ENCODE measurements at regions not wholly inside any gene's neighbourhood (a gene's known extent, or its start where the extent isn't known, plus 50 kb on each side); places are given as distances from the start of the nearest gene placed in this dataset.

DNA sequence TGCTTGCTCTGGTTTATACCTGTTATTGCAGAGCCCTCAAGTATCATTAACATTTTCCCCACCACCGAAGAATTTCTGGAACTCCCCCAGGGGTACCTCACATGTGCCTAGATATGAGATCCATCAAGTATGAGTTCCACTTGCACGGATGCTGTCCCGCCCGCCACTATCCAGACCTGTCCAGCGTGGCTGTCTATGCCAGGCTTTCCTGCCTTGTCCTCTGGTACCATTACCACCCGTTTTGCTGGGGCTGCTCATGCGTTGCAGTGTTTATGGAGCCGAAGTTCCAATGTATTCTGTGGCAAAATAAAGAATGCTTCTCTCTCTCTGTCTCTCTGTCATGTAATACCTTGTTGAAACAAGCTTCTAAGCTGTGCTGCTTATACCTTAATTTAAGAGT, 543.5 kb upstream of the PTBP2 start:
- TF ChIP-seq, protein P1, sequence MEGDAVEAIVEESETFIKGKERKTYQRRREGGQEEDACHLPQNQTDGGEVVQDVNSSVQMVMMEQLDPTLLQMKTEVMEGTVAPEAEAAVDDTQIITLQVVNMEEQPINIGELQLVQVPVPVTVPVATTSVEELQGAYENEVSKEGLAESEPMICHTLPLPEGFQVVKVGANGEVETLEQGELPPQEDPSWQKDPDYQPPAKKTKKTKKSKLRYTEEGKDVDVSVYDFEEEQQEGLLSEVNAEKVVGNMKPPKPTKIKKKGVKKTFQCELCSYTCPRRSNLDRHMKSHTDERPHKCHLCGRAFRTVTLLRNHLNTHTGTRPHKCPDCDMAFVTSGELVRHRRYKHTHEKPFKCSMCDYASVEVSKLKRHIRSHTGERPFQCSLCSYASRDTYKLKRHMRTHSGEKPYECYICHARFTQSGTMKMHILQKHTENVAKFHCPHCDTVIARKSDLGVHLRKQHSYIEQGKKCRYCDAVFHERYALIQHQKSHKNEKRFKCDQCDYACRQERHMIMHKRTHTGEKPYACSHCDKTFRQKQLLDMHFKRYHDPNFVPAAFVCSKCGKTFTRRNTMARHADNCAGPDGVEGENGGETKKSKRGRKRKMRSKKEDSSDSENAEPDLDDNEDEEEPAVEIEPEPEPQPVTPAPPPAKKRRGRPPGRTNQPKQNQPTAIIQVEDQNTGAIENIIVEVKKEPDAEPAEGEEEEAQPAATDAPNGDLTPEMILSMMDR (IDR thresholded peaks at IDR 0.05; ENCODE audit: extremely low read depth in 1 of 2, insufficient read depth in 1 of 2, low read depth in 1 of 2, low read length in 2 of 2) = no peak
- TF ChIP-seq POLR2A (IDR thresholded peaks at IDR 0.05; ENCODE audit: low read depth, low read length) (no peak), MYC (IDR thresholded peaks at IDR 0.05; ENCODE audit: low read depth, low read length) (no peak), FOS (IDR thresholded peaks at IDR 0.05; ENCODE audit: borderline replicate concordance, insufficient read depth, low read length) (no peak)

Data from endothelial cell of umbilical vein (primary cell).